ENCODE measurements at regions not wholly inside any gene's neighbourhood (a gene's known extent, or its start where the extent isn't known, plus 50 kb on each side); places are given as distances from the start of the nearest gene placed in this dataset.

DNA sequence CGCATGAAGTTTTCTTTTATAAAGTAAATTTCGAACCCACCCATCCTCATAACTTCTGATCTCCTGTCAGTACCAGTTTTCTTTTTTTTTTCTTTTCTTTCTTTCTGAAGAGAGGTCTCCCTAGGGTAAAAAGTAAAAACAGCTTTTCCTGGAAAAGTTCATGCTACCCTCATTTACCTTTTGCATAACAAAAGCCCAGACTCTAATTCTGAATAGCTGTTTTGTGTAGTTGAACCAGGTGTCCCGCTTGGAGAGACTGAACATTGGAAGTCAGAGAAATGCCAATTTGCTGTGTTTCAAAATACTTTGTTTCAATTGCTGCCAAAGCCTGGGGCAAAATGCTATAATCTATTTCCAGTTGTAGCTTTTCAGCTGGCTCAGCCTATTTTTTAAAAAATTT lies 113.7 kb upstream of the RUNX1 start:
- TF ChIP-seq POLR2A (IDR thresholded peaks at IDR 0.05; ENCODE audit: low read length) (no peak), GATA1 (IDR thresholded peaks at IDR 0.05; ENCODE audit: low read depth, low read length) (no peak)

Data from erythroblast (primary cell).